IPS-NIHi7 (cell line): ENCODE measurements at regions not wholly inside any gene's neighbourhood (a gene's known extent, or its start where the extent isn't known, plus 50 kb on each side); places are given as distances from the start of the nearest gene placed in this dataset.

Source experiments
- DNase-seq: peaks from one replicate; pipeline ENCODE4 v3.0.0; 2012; ENCODE audit warnings: mixed read lengths; ENCODE audit errors: extremely low spot score

DNA sequence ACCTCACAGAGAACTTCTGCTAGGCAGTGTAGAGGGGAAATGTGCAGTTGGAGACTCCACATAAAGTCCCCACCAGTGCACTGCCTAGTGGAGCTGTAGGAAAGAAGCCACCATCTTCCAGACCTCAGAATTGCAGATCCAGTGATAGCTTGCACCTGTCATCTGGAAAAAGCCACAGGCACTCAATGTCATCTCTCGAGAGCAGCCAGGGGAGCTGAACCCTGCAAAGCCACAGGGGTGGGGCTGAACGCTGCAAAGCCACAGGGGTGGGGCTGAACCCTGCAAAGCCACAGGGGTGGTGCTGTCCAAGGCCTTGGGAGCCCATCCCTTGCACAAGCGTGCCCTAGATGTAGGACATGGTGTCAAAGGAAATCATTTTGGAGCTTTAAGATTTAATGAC lies 1226.3 kb downstream of the PCDH7 start:
- no peak for DNase-seq

GRCh38 chr4:31947101-31947500 lies 1226.9 kb downstream of the PCDH7 start:
- no peak for DNase-seq

GRCh38 chr4:31949045-31949444 lies 1228.9 kb downstream of the PCDH7 start:
- DNase-seq = no peak

DNA sequence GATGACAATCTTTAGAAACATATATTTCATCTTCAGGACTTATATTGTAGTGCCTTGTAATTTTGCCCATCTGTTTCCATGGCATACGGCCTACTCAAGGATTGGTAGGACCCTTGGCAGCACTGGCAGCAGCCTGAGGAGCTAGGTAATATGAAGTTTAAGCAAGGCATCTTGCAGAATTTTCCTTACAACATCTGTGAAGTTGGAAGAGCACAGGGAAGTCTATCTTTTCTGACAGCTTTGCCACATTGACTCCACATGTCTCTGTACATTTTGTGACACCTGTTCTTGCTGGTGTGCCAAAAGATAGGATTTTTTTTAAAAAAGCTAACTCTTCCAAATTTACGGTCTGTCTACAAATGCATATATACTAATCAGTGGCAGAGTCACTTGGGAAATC lies 1235.2 kb downstream of the PCDH7 start:
- no peak for DNase-seq

DNA sequence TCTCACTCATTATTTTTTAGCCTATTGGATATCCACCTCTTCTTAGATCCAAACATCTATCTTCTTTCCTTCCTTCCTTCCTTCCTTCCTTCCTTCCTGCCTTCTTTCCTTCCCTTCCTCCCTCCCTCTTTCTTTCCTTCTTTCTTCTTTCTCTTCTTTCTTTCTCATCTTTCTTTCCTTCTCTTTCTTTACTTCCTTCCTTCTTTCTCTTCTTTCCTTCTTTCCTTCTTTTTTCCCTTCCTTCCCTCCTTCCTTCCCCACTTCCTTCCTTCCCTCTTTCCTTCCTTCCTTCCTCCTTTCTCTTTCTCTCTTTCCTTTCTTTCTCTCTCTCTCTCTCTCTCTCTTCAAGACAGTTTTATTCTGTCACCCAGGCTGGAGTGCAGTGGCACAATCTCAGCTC lies 1239.8 kb downstream of the PCDH7 start:
- no peak for DNase-seq

DNA sequence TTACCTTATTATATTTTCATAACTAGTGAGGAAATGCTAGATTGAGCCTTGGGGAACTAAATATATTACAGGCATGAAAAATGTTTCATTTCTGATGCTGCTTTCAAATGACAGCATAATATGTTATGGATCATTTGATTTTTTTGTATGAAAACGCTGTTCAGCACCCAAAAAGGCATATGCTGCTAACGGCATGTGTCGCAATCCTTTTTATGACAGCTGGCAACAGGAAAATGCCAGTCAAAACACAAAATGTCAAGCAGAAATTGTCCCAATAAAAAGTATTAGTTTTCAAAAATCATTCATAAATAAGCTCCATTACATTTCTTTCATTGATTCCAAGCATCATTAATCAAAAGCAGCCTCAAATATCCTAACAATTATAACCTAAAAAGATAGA lies 1244.5 kb downstream of the PCDH7 start:
- no peak for DNase-seq

GRCh38 chr4:31968842-31969241 lies 1248.7 kb downstream of the PCDH7 start:
- no peak for DNase-seq

DNA sequence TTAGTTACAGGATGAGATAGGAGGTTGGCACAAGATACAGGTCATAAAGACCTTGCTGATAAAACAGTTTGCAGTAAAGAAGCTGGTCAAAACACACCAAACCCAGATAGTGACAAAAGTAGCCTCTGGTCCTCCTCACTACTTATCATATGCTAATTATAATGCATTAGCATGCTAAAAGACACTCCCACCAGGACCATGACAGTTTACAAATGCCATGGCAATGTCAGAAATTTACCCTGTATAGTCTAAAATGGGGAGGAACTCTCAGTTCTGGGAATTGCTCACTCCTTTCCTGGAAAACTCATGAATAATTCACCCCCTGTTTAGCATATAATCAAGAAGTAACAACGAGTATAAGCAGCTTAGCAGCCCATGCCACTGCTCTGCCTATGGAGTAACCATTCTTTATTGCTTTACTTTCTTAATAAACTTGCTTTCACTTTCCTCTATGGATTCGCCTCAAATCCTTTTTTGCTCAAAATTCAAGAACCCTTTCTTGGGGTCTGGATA lies 1254.4 kb downstream of the PCDH7 start:
- DNase-seq = no peak

DNA sequence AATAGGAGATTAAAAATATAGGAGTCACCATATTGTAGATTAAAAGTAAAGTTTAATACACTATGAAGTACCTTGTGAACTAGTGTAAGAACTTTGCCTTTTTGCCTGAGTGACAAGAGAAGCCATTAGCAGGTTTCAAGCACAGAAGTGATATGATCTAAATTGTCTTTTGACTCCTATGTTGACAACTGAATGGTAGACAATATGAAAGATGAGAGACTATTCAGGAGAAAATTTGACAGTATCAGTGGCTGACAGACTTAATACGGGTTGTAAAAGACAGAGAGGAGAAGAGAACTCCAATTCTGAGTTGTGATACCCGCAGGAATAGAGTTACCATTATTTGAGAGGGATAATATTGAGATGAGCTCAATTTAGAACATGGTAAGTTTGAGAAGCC lies 1259.8 kb downstream of the PCDH7 start:
- no peak for DNase-seq

DNA sequence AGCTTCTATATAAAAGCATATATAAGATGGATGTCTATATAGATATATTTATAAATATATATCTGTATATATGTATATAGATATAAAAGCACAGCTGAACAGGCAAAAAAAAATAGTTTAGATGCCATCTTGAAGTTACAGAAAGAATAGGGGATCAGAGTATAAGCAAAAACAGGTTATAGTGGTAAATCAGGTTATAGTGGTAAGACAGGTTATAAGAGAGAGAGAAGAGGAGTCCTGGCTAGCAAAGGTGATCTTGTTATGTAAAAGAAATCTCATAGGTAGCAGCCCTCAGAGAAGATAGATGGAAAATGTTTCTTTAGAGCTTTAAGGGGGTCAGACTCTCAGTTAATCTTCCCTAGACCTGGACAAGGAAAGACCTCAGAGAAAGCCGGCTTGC lies 1263.1 kb downstream of the PCDH7 start:
- DNase-seq = no peak

DNA sequence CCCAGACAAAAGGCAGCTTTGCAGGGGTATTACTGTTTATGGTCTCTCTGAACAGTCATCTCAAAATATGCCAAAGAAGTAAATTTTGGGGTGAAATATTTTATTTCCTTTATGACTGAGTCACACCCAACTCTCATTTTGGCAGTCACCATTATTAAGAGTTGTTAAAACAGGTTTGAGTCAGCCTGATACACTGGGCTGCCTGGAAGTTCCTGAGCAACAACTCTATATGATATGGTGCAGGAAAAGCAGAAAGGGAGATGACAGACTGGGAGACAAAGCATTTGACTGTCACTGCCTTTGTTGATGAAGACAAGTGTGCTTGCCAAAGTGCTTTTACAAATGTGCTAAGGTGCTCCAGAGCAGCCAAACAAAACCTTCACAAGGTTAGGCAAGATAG lies 1263.5 kb downstream of the PCDH7 start:
- no peak for DNase-seq

DNA sequence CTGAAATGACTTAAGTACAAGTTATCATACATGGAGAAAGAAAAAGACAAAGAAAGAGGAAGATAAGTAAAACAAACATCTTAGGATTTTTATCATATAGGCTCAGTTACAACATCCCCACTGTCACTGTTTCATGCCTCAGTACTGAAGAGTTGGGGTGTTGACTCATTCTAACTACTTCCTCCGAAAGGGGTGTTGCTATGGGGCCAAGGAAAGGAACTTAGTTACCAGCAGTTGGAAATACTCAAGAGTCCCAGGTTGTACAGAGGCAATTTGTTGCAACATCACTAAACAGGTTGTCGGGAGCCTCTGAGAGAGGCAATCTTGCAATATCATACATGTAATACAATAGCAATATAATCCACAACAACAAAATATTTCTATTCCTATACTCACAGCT lies 1264.7 kb downstream of the PCDH7 start:
- DNase-seq = no peak

- no peak for DNase-seq
Measured at GRCh38 chr4:31995943-31996901, 1276.1 kb downstream of the PCDH7 start.

DNA sequence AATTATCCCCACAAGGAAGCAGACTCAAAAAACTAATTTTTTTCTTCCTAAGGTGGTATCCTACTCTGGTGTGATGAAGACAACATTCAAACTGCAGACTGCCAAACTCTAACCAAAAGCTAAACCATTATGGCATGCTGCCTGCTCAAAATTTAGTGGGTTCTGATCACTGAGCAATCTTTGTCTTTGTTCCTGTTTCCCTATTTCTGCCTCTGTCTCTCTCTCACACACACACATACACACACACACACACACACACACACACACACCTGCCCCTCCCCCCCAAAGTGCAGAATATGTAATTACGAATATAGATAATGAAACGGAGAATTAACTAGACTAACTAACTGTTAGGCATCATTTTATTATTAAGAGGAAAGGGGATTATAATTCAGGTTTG lies 1278.6 kb downstream of the PCDH7 start:
- DNase-seq = no peak

- no peak for DNase-seq
Measured at GRCh38 chr4:31999848-32000247, 1279.7 kb downstream of the PCDH7 start.

GRCh38 chr4:32000846-32001488 lies 1280.8 kb downstream of the PCDH7 start:
- DNase-seq = no peak

- no peak for DNase-seq
Measured at GRCh38 chr4:32002037-32002747, 1282.0 kb downstream of the PCDH7 start.

- no peak for DNase-seq
Measured at GRCh38 chr4:32003548-32003947, 1283.4 kb downstream of the PCDH7 start.

GRCh38 chr4:32010221-32010620 lies 1290.1 kb downstream of the PCDH7 start:
- DNase-seq = no peak

GRCh38 chr4:32022071-32022470 lies 1301.9 kb downstream of the PCDH7 start:
- DNase-seq = no peak

- peak; percentile 10 for DNase-seq
Measured at GRCh38 chr4:32025851-32026459, 1305.8 kb downstream of the PCDH7 start.

DNA sequence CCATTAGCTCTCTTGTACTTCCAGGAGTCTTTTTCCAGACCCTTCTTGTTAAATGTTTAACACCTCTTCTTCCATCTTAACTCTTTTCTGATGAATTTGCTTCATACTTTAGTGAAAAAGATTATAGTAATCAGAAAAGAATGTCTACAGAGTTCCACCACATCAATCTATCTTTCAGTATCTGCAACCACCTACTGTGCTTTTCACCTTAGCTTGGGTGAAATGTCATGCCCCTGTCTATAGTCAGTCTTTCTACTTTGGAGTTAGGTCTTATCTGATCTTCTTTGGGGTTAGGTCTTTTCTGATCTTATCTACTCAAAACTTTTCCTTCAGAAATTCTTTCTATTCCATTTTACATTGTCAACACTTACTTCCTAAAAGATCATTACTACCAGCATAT lies 1310.2 kb downstream of the PCDH7 start:
- no peak for DNase-seq
